IMR-90 (cell line): ENCODE measurements at regions not wholly inside any gene's neighbourhood (a gene's known extent, or its start where the extent isn't known, plus 50 kb on each side); places are given as distances from the start of the nearest gene placed in this dataset.

Source experiments
- BHLHE40 ChIP-seq: fragments of 150-350 bp; IDR thresholded peaks from 2 replicates; pipeline ENCODE4 v1.6.1; 2016; ENCODE audit warnings: mild to moderate bottlenecking, low read depth, low read length
- CEBPB ChIP-seq: IDR thresholded peaks from 2 replicates; pipeline ENCODE4 v1.6.1; 2012; ENCODE audit warnings: low read depth, low read length, improper control_type of control experiment
- CHD1 ChIP-seq: IDR thresholded peaks from 2 replicates; pipeline ENCODE4 v1.6.1; 2012; ENCODE audit warnings: low read depth, low read length, improper control_type of control experiment
- CTCF ChIP-seq: conservative IDR thresholded peaks from 2 replicates; pipeline ENCODE4 v1.5.1; 2012; ENCODE audit warnings: mild to moderate bottlenecking, low read depth, low read length, improper control_type of control experiment
- MAFK ChIP-seq: IDR thresholded peaks from 2 replicates; pipeline ENCODE4 v1.6.1; 2012; ENCODE audit warnings: low read depth, low read length, improper control_type of control experiment
- MXI1 ChIP-seq: IDR thresholded peaks from 2 replicates; pipeline ENCODE4 v1.6.1; 2012; ENCODE audit warnings: low read depth, mild to moderate bottlenecking, low read length, moderate library complexity, borderline replicate concordance
- POLR2A ChIP-seq: IDR thresholded peaks from 2 replicates; pipeline ENCODE4 v1.6.1; 2012; ENCODE audit warnings: mild to moderate bottlenecking, low read depth, low read length
- RAD21 ChIP-seq: IDR thresholded peaks from 2 replicates; pipeline ENCODE4 v1.6.1; 2012; ENCODE audit warnings: low read length, improper control_type of control experiment
- RFX5 ChIP-seq: IDR thresholded peaks from 2 replicates; pipeline ENCODE4 v1.8.0; 2012; ENCODE audit warnings: low read depth, mild to moderate bottlenecking, low read length, moderate library complexity

- TF ChIP-seq POLR2A: no peak
- no peak for TF ChIP-seq CTCF
- TF ChIP-seq BHLHE40: no peak
- TF ChIP-seq CHD1: no peak
- no peak for TF ChIP-seq MXI1
- no peak for TF ChIP-seq RAD21
- TF ChIP-seq CEBPB: no peak
- TF ChIP-seq RFX5: no peak
- TF ChIP-seq MAFK: no peak
Measured at GRCh38 chr2:49567021-49567420, 412.7 kb upstream of the FSHR start.
